SK-N-SH (cell line): ENCODE measurements at regions not wholly inside any gene's neighbourhood (a gene's known extent, or its start where the extent isn't known, plus 50 kb on each side); places are given as distances from the start of the nearest gene placed in this dataset.

Experiments
- CTCF ChIA-PET: fragments of 300-600, 350-600 bp; formaldehyde crosslinking; extraction: SDS; loops from one replicate; lab custom pipeline; 2021; lab: Yijun Ruan, JAX
- POLR2A ChIA-PET: fragments of 350-600 bp; sonication (Branson Sonifier 250); formaldehyde crosslinking; extraction: SDS; loops from one replicate; lab custom pipeline; 2020; ENCODE audit warnings: antibody characterized with exemption, inconsistent platforms; lab: Yijun Ruan, JAX
- DNase-seq: peaks from one replicate; pipeline ENCODE4 v3.0.0; 2012
- H2AFZ ChIP-seq: fragments of 200-600 bp; sonication (generic); 2 replicates; pipeline ENCODE4 v1.8.1; 2016; ENCODE audit warnings: antibody characterized with exemption, mild to moderate bottlenecking, low read depth
- H3F3A ChIP-seq: fragments of 200-600 bp; sonication (generic); replicated peaks from 2 replicates; pipeline ENCODE3; 2016; ENCODE audit warnings: antibody characterized with exemption, mild to moderate bottlenecking; ENCODE audit not compliant: insufficient read depth
- H3K27ac ChIP-seq, 2 experiments: fragments of 200-500 bp in 1 of 2; fragments of 200-600 bp in 1 of 2; sonication (Bioruptor generic) in 1 of 2; sonication (generic), shearing (Covaris generic) in 1 of 2; 2 replicates each; pipeline versions ENCODE4 v1.5.1 to v1.6.1; 2014 to 2016; ENCODE audit warnings: low read depth in 2 of 2, inconsistent platforms in 1 of 2, low read length in 1 of 2, mild to moderate bottlenecking in 1 of 2, mixed read lengths in 1 of 2
- H3K27me3 ChIP-seq: fragments of 200-600 bp; sonication (generic), shearing (Covaris generic); 2 replicates; pipeline ENCODE4 v1.6.1; 2016; ENCODE audit warnings: mixed run types; ENCODE audit not compliant: insufficient read depth
- H3K36me3 ChIP-seq, 2 experiments: fragments of 200-500 bp in 1 of 2; fragments of 200-600 bp in 1 of 2; sonication (Bioruptor generic) in 1 of 2; sonication (generic) in 1 of 2; replicated peaks in 1 of 2; 2 replicates each; pipeline versions ENCODE3 to v1.5.1; 2014 to 2016; ENCODE audit warnings: low read length in 1 of 2, mild to moderate bottlenecking in 1 of 2; ENCODE audit not compliant: insufficient read depth in 2 of 2, control insufficient read depth in 1 of 2
- H3K4me1 ChIP-seq, 2 experiments: fragments of 200-500 bp in 1 of 2; fragments of 200-600 bp in 1 of 2; sonication (Bioruptor generic) in 1 of 2; sonication (generic), shearing (Covaris generic) in 1 of 2; 2 replicates each; pipeline versions ENCODE4 v1.5.1 to v1.6.1; 2014 to 2016; ENCODE audit warnings: low read depth in 1 of 2, low read length in 1 of 2, mixed run types in 1 of 2; ENCODE audit not compliant: insufficient read depth in 2 of 2, control insufficient read depth in 1 of 2
- H3K4me2 ChIP-seq: fragments of 200-600 bp; sonication (generic), shearing (Covaris generic); 2 replicates; pipeline ENCODE4 v1.6.1; 2017; ENCODE audit warnings: mixed run types
- H3K4me3 ChIP-seq, 2 experiments: fragments of 200-500 bp in 1 of 2; fragments of 200-600 bp in 1 of 2; sonication (Bioruptor generic) in 1 of 2; sonication (generic), shearing (Covaris generic) in 1 of 2; 2 replicates each; pipeline versions ENCODE4 v1.5.1 to v1.8.1; 2014 to 2016; ENCODE audit warnings: low read depth in 2 of 2, inconsistent platforms in 1 of 2, low read length in 1 of 2, mild to moderate bottlenecking in 1 of 2, mixed read lengths in 1 of 2, moderate library complexity in 1 of 2
- H3K79me2 ChIP-seq: fragments of 200-600 bp; sonication (generic); 2 replicates; pipeline ENCODE4 v1.8.1; 2017; ENCODE audit warnings: mild to moderate bottlenecking; ENCODE audit not compliant: insufficient read depth
- H3K9ac ChIP-seq: fragments of 200-600 bp; sonication (generic); 2 replicates; pipeline ENCODE4 v1.6.1; 2017; ENCODE audit warnings: mixed run types
- H3K9me2 ChIP-seq: fragments of 200-600 bp; sonication (generic); 2 replicates; pipeline ENCODE4 v1.6.1; 2017; ENCODE audit warnings: mixed run types
- H3K9me3 ChIP-seq: fragments of 200-600 bp; sonication (generic); 2 replicates; pipeline ENCODE4 v1.6.1; 2017; ENCODE audit warnings: mixed run types, mild to moderate bottlenecking, moderate library complexity
- H4K20me1 ChIP-seq: fragments of 200-600 bp; sonication (generic); 2 replicates; pipeline ENCODE4 v1.6.1; 2017; ENCODE audit warnings: mild to moderate bottlenecking, mixed run types; ENCODE audit not compliant: insufficient read depth
- ELF1 ChIP-seq: IDR thresholded peaks from 2 replicates; pipeline ENCODE4 v1.4.0; 2012
- FOXM1 ChIP-seq: IDR thresholded peaks from 2 replicates; pipeline ENCODE4 v1.4.0; 2012; ENCODE audit warnings: low read depth, mild to moderate bottlenecking
- MAX ChIP-seq: IDR thresholded peaks from 2 replicates; pipeline ENCODE4 v1.4.0; 2012; ENCODE audit warnings: low read depth
- MXI1 ChIP-seq: IDR thresholded peaks from 2 replicates; pipeline ENCODE4 v1.6.1; 2012; ENCODE audit warnings: mild to moderate bottlenecking, low read depth, low read length, improper control_type of control experiment
- NRF1 ChIP-seq: IDR thresholded peaks from 2 replicates; pipeline ENCODE4 v1.6.1; 2012; ENCODE audit warnings: low read depth, mild to moderate bottlenecking, low read length
- RAD21 ChIP-seq: IDR thresholded peaks from 2 replicates; pipeline ENCODE4 v1.6.1; 2012; ENCODE audit warnings: mild to moderate bottlenecking, low read length
- REST ChIP-seq: IDR thresholded peaks from 2 replicates; pipeline ENCODE4 v1.6.1; 2012; ENCODE audit warnings: mild to moderate bottlenecking, low read depth, low read length, moderate library complexity
- RXRA ChIP-seq: IDR thresholded peaks from 2 replicates; pipeline ENCODE4 v1.4.0; 2012; ENCODE audit warnings: low read depth, mild to moderate bottlenecking, borderline replicate concordance
- TEAD4 ChIP-seq: IDR thresholded peaks from 2 replicates; pipeline ENCODE4 v1.4.0; 2012; ENCODE audit warnings: mild to moderate bottlenecking, borderline replicate concordance; ENCODE audit not compliant: insufficient read depth
- USF1 ChIP-seq: IDR thresholded peaks from 2 replicates; pipeline ENCODE4 v1.4.0; 2012; ENCODE audit warnings: low read depth, borderline replicate concordance
- ZBTB33 ChIP-seq: IDR thresholded peaks from 2 replicates; pipeline ENCODE4 v1.4.0; 2012; ENCODE audit warnings: low read depth, borderline replicate concordance
- WGBS: methylation state at CpG from one replicate; pipeline ENCODE4 v1.1.6; 2017; ENCODE audit warnings: low lambda C conversion rate; 5-methylcytosine and 5-hydroxymethylcytosine counted together

- H3K9me2 ChIP-seq = no peaks in the 10 kb centered on the region
- no peak overlapping the region for H3K4me3 ChIP-seq
- no peaks in the 10 kb centered on the region for H3K27me3 ChIP-seq
- H3K4me1 ChIP-seq = no peaks in the 10 kb centered on the region
- H3F3A ChIP-seq = no peaks in the 10 kb centered on the region
- POLR2A ChIA-PET = no interaction called here
- whole genome bisulfite sequencing = 89% methylated on average over 4 of the region's 4 CpGs
- no peaks in the 10 kb centered on the region for H4K20me1 ChIP-seq
- no peak overlapping the region for H3K27ac ChIP-seq
- TF ChIP-seq MXI1 = no peak
- TF ChIP-seq ZBTB33 = no peak
- no peak for TF ChIP-seq ELF1
- no peak for TF ChIP-seq USF1
- TF ChIP-seq FOXM1 = no peak
- TF ChIP-seq NRF1 = no peak
- no peak overlapping the region for H3K4me2 ChIP-seq
- DNase-seq = no peak
- no peaks in the 10 kb centered on the region for H3K9me3 ChIP-seq
- H3K36me3 ChIP-seq = no peaks in the 10 kb centered on the region
- no peaks in the 10 kb centered on the region for H3K79me2 ChIP-seq
- CTCF ChIA-PET = interaction anchor here (1.3 kb wide), 1 partner anchor 1396 kb away, joined by 4 read pairs; no protein-coding TSS in a partner anchor
- H3K9ac ChIP-seq = no peak overlapping the region
- no peak overlapping the region for H2AFZ ChIP-seq
These were observed 287.4 kb upstream of the PDGFD start for GRCh38 chr11:104451197-104451893.

GRCh38 chr11:104443387-104443786, 279.4 kb upstream of the PDGFD start:
- CTCF ChIA-PET = no interaction called here
- TF ChIP-seq MXI1 (no peak), REST (no peak), USF1 (no peak), MAX (no peak), RXRA (no peak), RAD21 (no peak), TEAD4 (no peak), ZBTB33 (no peak)

More at GRCh38 chr11:104443387-104443786, 279.4 kb upstream of the PDGFD start:
- Histone ChIP-seq H3K9me2 (no peaks in the 10 kb centered on the region; the same call in 1 of the 2 replicates), H3F3A (no peaks in the 10 kb centered on the region), H2AFZ (no peak overlapping the region), H3K9ac (no peak overlapping the region), H3K9me3 (no peaks in the 10 kb centered on the region), H3K79me2 (no peaks in the 10 kb centered on the region), H4K20me1 (no peaks in the 10 kb centered on the region), H3K4me1 (no peaks in the 10 kb centered on the region; a peak in 1 of 4 replicates), H3K27me3 (no peaks in the 10 kb centered on the region), H3K27ac (no peak overlapping the region), H3K4me3 (no peak overlapping the region), H3K36me3 (no peaks in the 10 kb centered on the region), H3K4me2 (no peak overlapping the region)
- DNase-seq = no peak
- POLR2A ChIA-PET = no interaction called here
